ENCODE measurements at regions not wholly inside any gene's neighbourhood (a gene's known extent, or its start where the extent isn't known, plus 50 kb on each side); places are given as distances from the start of the nearest gene placed in this dataset.

- Mint-ChIP-seq H3K27ac (no peak overlapping the region), H3K9me3 (no peaks in the 10 kb centered on the region)
Measured at GRCh38 chr14:29360656-29361055, 567.0 kb downstream of the PRKD1 start.

GRCh38 chr14:29370024-29370423, 557.6 kb downstream of the PRKD1 start:
- Mint-ChIP-seq H3K36me3 (ENCODE audit: low read depth) (no peaks in the 10 kb centered on the region), H3K9me3 (no peaks in the 10 kb centered on the region), H3K4me3 (no peak overlapping the region), H3K27ac (no peak overlapping the region), H3K4me1 (no peaks in the 10 kb centered on the region), H3K27me3 (ENCODE audit: low read depth) (no peaks in the 10 kb centered on the region)
- TF ChIP-seq CTCF (IDR thresholded peaks at IDR 0.05; ENCODE audit: unreplicated experiment in 3 of 3) = no peak

More at GRCh38 chr14:29360656-29361055, 567.0 kb downstream of the PRKD1 start:
- no peak for TF ChIP-seq CTCF (IDR thresholded peaks at IDR 0.05; ENCODE audit: unreplicated experiment in 3 of 3)
- H3K4me1 Mint-ChIP-seq = no peaks in the 10 kb centered on the region
- H3K27me3 Mint-ChIP-seq (ENCODE audit: low read depth) = no peaks in the 10 kb centered on the region
- H3K4me3 Mint-ChIP-seq = no peak overlapping the region
- no peaks in the 10 kb centered on the region for H3K36me3 Mint-ChIP-seq (ENCODE audit: low read depth)

DNA sequence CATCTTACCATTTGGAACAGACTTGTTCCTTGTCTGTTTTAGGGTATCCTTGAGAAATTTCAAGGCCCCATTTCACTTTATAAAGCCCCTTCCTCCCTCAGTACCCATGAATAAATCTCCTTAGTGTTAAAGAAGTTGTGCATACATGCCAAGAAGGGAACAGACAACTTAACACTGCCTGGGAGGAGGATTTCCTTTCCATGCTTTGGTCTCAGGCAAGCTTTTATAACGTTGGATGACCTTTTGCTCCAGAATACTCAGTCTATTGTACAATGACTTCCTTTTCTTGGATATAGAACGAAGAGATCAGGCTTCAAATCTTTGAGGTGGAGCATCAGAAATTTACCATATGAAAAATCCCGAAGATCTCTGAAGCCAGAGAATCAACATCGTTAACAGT, 551.4 kb downstream of the PRKD1 start:
- Mint-ChIP-seq H3K27ac (no peak overlapping the region), H3K4me1 (no peaks in the 10 kb centered on the region), H3K27me3 (ENCODE audit: low read depth) (no peaks in the 10 kb centered on the region), H3K4me3 (no peak overlapping the region), H3K9me3 (no peaks in the 10 kb centered on the region), H3K36me3 (ENCODE audit: low read depth) (no peaks in the 10 kb centered on the region)
- no peak for TF ChIP-seq CTCF (IDR thresholded peaks at IDR 0.05; ENCODE audit: unreplicated experiment in 3 of 3)

DNA sequence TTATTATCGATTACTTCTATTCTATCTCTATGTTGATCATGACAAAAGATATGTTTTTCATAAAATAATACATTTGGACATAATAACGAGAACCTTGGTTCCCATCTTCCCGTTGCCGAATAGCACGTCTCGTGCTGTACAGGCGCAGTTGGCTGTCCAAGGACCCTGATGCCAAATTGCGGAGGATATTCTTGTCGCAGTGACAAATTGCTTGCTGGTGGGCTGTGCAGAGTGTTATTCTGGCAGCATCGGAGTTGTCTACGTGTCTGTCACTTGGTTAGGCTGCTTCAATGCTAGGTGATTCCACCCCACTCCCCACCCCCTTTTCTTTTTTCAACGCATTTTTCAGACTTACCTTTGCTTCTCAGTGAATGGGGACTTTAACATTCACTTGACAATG, 546.8 kb downstream of the PRKD1 start:
- Mint-ChIP-seq H3K36me3 (ENCODE audit: low read depth) (no peaks in the 10 kb centered on the region), H3K9me3 (no peaks in the 10 kb centered on the region), H3K4me1 (no peaks in the 10 kb centered on the region), H3K27ac (no peak overlapping the region), H3K4me3 (no peak overlapping the region), H3K27me3 (ENCODE audit: low read depth) (no peaks in the 10 kb centered on the region)
- no peak for TF ChIP-seq CTCF (IDR thresholded peaks at IDR 0.05; ENCODE audit: unreplicated experiment in 3 of 3)

GRCh38 chr14:29388571-29388970, 539.1 kb downstream of the PRKD1 start:
- H3K4me3 Mint-ChIP-seq = no peak overlapping the region
- no peak for TF ChIP-seq CTCF (IDR thresholded peaks at IDR 0.05; ENCODE audit: unreplicated experiment in 3 of 3)
- H3K27me3 Mint-ChIP-seq (ENCODE audit: low read depth) = peaks cover 10% of the 10 kb centered on the region
- no peak overlapping the region for H3K27ac Mint-ChIP-seq
- H3K4me1 Mint-ChIP-seq = no peaks in the 10 kb centered on the region
- no peaks in the 10 kb centered on the region for H3K36me3 Mint-ChIP-seq (ENCODE audit: low read depth)
- H3K9me3 Mint-ChIP-seq = no peaks in the 10 kb centered on the region

- H3K4me1 Mint-ChIP-seq = no peaks in the 10 kb centered on the region
- H3K27ac Mint-ChIP-seq = no peak overlapping the region
- no peak overlapping the region for H3K4me3 Mint-ChIP-seq
- H3K9me3 Mint-ChIP-seq = no peaks in the 10 kb centered on the region
- no peaks in the 10 kb centered on the region for H3K36me3 Mint-ChIP-seq (ENCODE audit: low read depth)
- no peak for TF ChIP-seq CTCF (IDR thresholded peaks at IDR 0.05; ENCODE audit: unreplicated experiment in 3 of 3)
- H3K27me3 Mint-ChIP-seq (ENCODE audit: low read depth) = peaks cover 10% of the 10 kb centered on the region
Measured at GRCh38 chr14:29390081-29390832, 537.4 kb downstream of the PRKD1 start.

Data from nephron (organoid).